HepG2 (cell line): ENCODE measurements at regions not wholly inside any gene's neighbourhood (a gene's known extent, or its start where the extent isn't known, plus 50 kb on each side); places are given as distances from the start of the nearest gene placed in this dataset.

Experiments
- ATAC-seq: fragments of 200-7000 bp; cut with Tn5 transposase; 3 replicates; pipeline ENCODE4 v1.9.1; 2020; ENCODE audit warnings: mild to moderate bottlenecking, moderate library complexity
- BruUV-seq: library from RNA; stranded (reverse); fragments of 400-500 nt; replicated peaks from 2 replicates; lab custom pipeline; 2021; lab: Mats Ljungman, UMichigan
- CTCF ChIA-PET: fragments of 300-600 bp; formaldehyde crosslinking; extraction: SDS; loops from one replicate; lab custom pipeline; 2021; ENCODE audit warnings: low total read pairs, inconsistent platforms, low intra/inter-chr PET ratio; lab: Yijun Ruan, JAX
- POLR2A ChIA-PET: fragments of 350-600 bp; sonication (Branson Sonifier 250); formaldehyde crosslinking; loops from one replicate; lab custom pipeline; 2020; ENCODE audit warnings: antibody characterized with exemption, inconsistent platforms; lab: Yijun Ruan, JAX
- DNase-seq: peaks from one replicate; pipeline ENCODE4 v3.0.0-alpha.2; 2015; ENCODE audit warnings: low spot score
- FAIRE-seq: peaks from 3 replicates; lab custom pipeline; 2011; peaks lifted over from hg19 to GRCh38; lab: Jason Lieb, UNC
- H2AFZ ChIP-seq: one replicate; pipeline ENCODE4 v1.6.1; 2011; ENCODE audit warnings: low read length, inconsistent platforms
- H3K27ac ChIP-seq: fragments of 300-600 bp; 3 replicates; pipeline ENCODE4 v1.8.0; 2011; ENCODE audit warnings: mixed run types, mild to moderate bottlenecking, mixed read lengths, low read length, inconsistent platforms; ENCODE audit not compliant: insufficient read depth; ENCODE audit errors: extremely low read length
- H3K27me3 ChIP-seq, 2 experiments: fragments of 200-600 bp in 1 of 2; 2 replicates in 1 of 2; 3 replicates in 1 of 2; pipeline versions ENCODE4 v1.6.0 to v1.8.0; 2011; ENCODE audit warnings: low read length in 2 of 2, mild to moderate bottlenecking in 2 of 2, moderate library complexity in 2 of 2, inconsistent platforms in 1 of 2; ENCODE audit not compliant: insufficient read depth in 2 of 2, control insufficient read depth in 1 of 2
- H3K36me3 ChIP-seq, 2 experiments: fragments of 200-600 bp in 1 of 2; replicated peaks in 1 of 2; 2 replicates in 1 of 2; 3 replicates in 1 of 2; pipeline versions ENCODE4 v1.5.1 to v1.8.0; 2011; ENCODE audit warnings: low read length in 2 of 2, inconsistent platforms in 1 of 2; ENCODE audit not compliant: insufficient read depth in 2 of 2, control insufficient read depth in 1 of 2
- H3K4me1 ChIP-seq: 2 replicates; pipeline ENCODE4 v1.5.1; 2012; ENCODE audit warnings: low read length, inconsistent platforms; ENCODE audit not compliant: insufficient read depth
- H3K4me2 ChIP-seq: 2 replicates; pipeline ENCODE4 v1.6.0; 2011; ENCODE audit warnings: low read depth, low read length, inconsistent platforms
- H3K4me3 ChIP-seq, 3 experiments: fragments of 200-600 bp in 1 of 3; sonication (generic), shearing (Covaris generic) in 1 of 3; replicated peaks in 1 of 3; 2 replicates each; pipeline ENCODE4 v1.5.1; 2011 to 2016; ENCODE audit warnings: low read length in 3 of 3, inconsistent platforms in 2 of 3, low read depth in 2 of 3, mild to moderate bottlenecking in 2 of 3, control low read depth in 1 of 3, mixed read lengths in 1 of 3; ENCODE audit not compliant: insufficient read depth in 1 of 3
- H3K79me2 ChIP-seq: one replicate; pipeline ENCODE4 v1.6.1; 2011; ENCODE audit warnings: low read length, inconsistent platforms; ENCODE audit not compliant: insufficient read depth
- H3K9ac ChIP-seq: 2 replicates; pipeline ENCODE4 v1.6.0; 2011; ENCODE audit warnings: mild to moderate bottlenecking, low read depth, low read length, inconsistent platforms; ENCODE audit not compliant: insufficient read depth
- H3K9me3 ChIP-seq: 2 replicates; pipeline ENCODE4 v1.5.1; 2012; ENCODE audit warnings: mild to moderate bottlenecking, low read length
- H4K20me1 ChIP-seq: 2 replicates; pipeline ENCODE4 v1.6.0; 2011; ENCODE audit warnings: inconsistent platforms, mild to moderate bottlenecking, low read length, moderate library complexity; ENCODE audit not compliant: insufficient read depth
- CCAR2 ChIP-seq: fragments of 200-400 bp; formaldehyde crosslinking; optimal IDR thresholded peaks from 2 replicates; pipeline ENCODE3; 2018; ENCODE audit warnings: low read depth, mild to moderate bottlenecking, low read length, moderate library complexity
- HOXA9 ChIP-seq: sonication (generic); formaldehyde crosslinking; IDR thresholded peaks from 2 replicates; pipeline ENCODE4 v1.8.1; 2022; ENCODE audit warnings: missing genetic modification reagents, mild to moderate bottlenecking, moderate library complexity, borderline replicate concordance
- IKZF1 ChIP-seq: fragments of 450-650 bp; IDR thresholded peaks from 2 replicates; pipeline ENCODE4 v1.7.1; 2016
- POGZ ChIP-seq: sonication (generic); formaldehyde crosslinking; IDR thresholded peaks from 2 replicates; pipeline ENCODE4 v1.4.0; 2020; ENCODE audit warnings: mild to moderate bottlenecking, missing genetic modification reagents
- RAD51 ChIP-seq: fragments of 450-650 bp; IDR thresholded peaks from 2 replicates; pipeline ENCODE4 v1.6.1; 2016; ENCODE audit warnings: borderline replicate concordance
- SIX4 ChIP-seq: sonication (generic); formaldehyde crosslinking; IDR thresholded peaks from 2 replicates; pipeline ENCODE4 v1.4.0; 2020; ENCODE audit warnings: missing genetic modification reagents
- SP1 ChIP-seq, 2 experiments: fragments of 450-650 bp in 1 of 2; sonication (generic) in 1 of 2; formaldehyde crosslinking in 1 of 2; IDR thresholded peaks; 2 replicates each; pipeline versions ENCODE4 v1.4.0 to v1.6.1; 2016 to 2020; ENCODE audit warnings: missing genetic modification reagents in 1 of 2
- TEAD2 ChIP-seq: sonication (generic); formaldehyde crosslinking; IDR thresholded peaks from 2 replicates; pipeline ENCODE4 v1.9.0; 2021; ENCODE audit warnings: missing genetic modification reagents
- ZBTB8A ChIP-seq: sonication (generic); formaldehyde crosslinking; IDR thresholded peaks from 2 replicates; pipeline ENCODE4 v1.4.0; 2020; ENCODE audit warnings: mild to moderate bottlenecking, low read depth, missing genetic modification reagents, borderline replicate concordance
- ZNF138 ChIP-seq: sonication (generic); formaldehyde crosslinking; IDR thresholded peaks from 2 replicates; pipeline ENCODE4 v1.5.0; 2020; ENCODE audit warnings: mild to moderate bottlenecking, low read depth, missing genetic modification reagents
- ZNF251 ChIP-seq: sonication (generic); formaldehyde crosslinking; IDR thresholded peaks from 2 replicates; pipeline ENCODE4 v1.9.0; 2021; ENCODE audit warnings: mild to moderate bottlenecking, missing genetic modification reagents
- ZNF83 ChIP-seq: sonication (generic); formaldehyde crosslinking; IDR thresholded peaks from 2 replicates; pipeline ENCODE4 v1.4.0; 2020; ENCODE audit warnings: missing genetic modification reagents, mild to moderate bottlenecking, borderline replicate concordance
- WGBS: methylation state at CpG from one replicate; pipeline ENCODE4 v1.1.6; 2017; ENCODE audit warnings: low lambda C conversion rate; 5-methylcytosine and 5-hydroxymethylcytosine counted together
- in situ Hi-C: cut with HindIII; loops from 2 replicates; pipeline ENCODE4 v1.10.0; 2017; ENCODE audit warnings: low pct_unique_long_range_greater_than_20kb; ENCODE audit not compliant: extremely low pct_ligation_motif_present
- intact Hi-C: fragments of 100-400 bp; cut with micrococcal nuclease; formaldehyde crosslinking; loops from one replicate; pipeline ENCODE4 v1.10.0; 2022; ENCODE audit not compliant: unreplicated experiment
- TF ChIP-seq, protein P1 (sequence below): IDR thresholded peaks from 2 replicates; pipeline ENCODE4 v1.6.1; 2016; ENCODE audit warnings: missing compliant biosample characterization, missing genetic modification reagents, borderline replicate concordance

DNA sequence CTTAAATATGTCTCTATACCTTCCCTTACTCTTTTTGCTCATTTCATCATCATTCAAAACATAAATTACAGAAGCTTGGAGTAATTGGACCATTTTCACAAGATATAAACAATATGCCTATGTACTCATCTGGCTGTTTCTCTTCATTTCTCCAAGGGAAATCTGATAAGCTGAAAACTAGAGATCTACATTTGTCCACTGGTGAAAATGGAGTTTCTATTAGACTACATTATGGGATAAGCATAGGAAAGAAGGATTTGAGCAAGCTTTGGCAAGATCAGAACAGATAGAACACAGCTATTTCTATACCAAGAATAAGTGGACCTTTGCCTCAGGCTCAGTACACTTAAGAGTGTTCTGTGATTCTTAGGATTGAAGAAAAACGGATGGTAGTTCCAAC is 404.4 kb downstream of the GASK1B start:
- WGBS = 0% methylated on average over 1 of the region's 1 CpG
- no peak overlapping the region for H3K27ac ChIP-seq
- no peaks in the 10 kb centered on the region for H3K27me3 ChIP-seq
- no peaks in the 10 kb centered on the region for H3K4me1 ChIP-seq
- no TSS peak for BruUV-seq
- no peaks in the 10 kb centered on the region for H3K79me2 ChIP-seq
- H3K4me2 ChIP-seq = no peak overlapping the region
- H3K9ac ChIP-seq = no peak overlapping the region
- intact Hi-C loops = no loop called here
- CTCF ChIA-PET = no interaction called here
- no peak overlapping the region for H3K4me3 ChIP-seq
- TF ChIP-seq IKZF1 (no peak), ZNF251 (CRISPR knock-in tag) (no peak), POGZ (no peak), TEAD2 (no peak), SIX4 (CRISPR knock-in tag) (no peak), SP1 (IDR thresholded peaks at IDR 0.05) (no peak), SP1 (CRISPR knock-in tag; IDR thresholded peaks at IDR 0.05) (no peak), RAD51 (no peak), CCAR2 (no peak), ZNF138 (CRISPR knock-in tag) (no peak), ZNF83 (CRISPR knock-in tag) (no peak), HOXA9 (CRISPR knock-in tag) (no peak), ZBTB8A (CRISPR knock-in tag) (no peak)
- TF ChIP-seq, protein P1, sequence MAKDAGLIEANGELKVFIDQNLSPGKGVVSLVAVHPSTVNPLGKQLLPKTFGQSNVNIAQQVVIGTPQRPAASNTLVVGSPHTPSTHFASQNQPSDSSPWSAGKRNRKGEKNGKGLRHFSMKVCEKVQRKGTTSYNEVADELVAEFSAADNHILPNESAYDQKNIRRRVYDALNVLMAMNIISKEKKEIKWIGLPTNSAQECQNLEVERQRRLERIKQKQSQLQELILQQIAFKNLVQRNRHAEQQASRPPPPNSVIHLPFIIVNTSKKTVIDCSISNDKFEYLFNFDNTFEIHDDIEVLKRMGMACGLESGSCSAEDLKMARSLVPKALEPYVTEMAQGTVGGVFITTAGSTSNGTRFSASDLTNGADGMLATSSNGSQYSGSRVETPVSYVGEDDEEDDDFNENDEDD = no peak
- TF ChIP-seq, all 625 proteins: peak for 0
- in situ Hi-C loops = no loop called here
- Histone ChIP-seq H4K20me1 (no peaks in the 10 kb centered on the region), H3K9me3 (no peaks in the 10 kb centered on the region), H3K36me3 (no peaks in the 10 kb centered on the region), H2AFZ (no peak overlapping the region)
- DNase-seq (no peak), FAIRE-seq (no peak), ATAC-seq (no peak)
- POLR2A ChIA-PET = no interaction called here
